HG03196 (cell line): ENCODE measurements at regions not wholly inside any gene's neighbourhood (a gene's known extent, or its start where the extent isn't known, plus 50 kb on each side); places are given as distances from the start of the nearest gene placed in this dataset.
A peak's percentile ranks its signal among the peaks of the same experiment; 100 is the strongest.
"Not testable (repeated sequence)": the region's sequence is repeated elsewhere in the genome, so short reads cannot be mapped to it uniquely, and the experiment has no call there.

Experiments used
- ATAC-seq: cut with Tn5 transposase; IDR thresholded peaks from one replicate; pipeline ENCODE4 v1.9.1; 2021; ENCODE audit not compliant: unreplicated experiment

DNA sequence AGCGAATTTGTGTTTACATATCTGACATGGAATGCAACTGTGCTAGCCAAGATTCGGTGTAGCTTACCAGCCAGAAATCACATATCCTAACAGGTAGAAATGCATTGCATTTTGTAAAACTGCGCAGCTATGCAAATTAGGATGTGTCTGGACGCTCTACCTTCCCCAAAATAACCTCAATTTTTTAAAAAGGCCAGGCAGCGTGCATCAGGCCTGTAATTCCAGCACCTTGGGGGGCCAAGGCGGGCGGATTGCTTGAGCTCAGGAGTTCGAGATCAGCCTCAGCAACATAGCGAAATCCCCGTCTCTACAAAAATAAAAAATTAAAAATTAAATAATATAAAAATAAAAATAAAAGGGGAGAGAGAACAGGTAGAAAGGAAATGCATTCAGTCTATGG lies 305.0 kb downstream of the TYW1 start:
- no peak for ATAC-seq

DNA sequence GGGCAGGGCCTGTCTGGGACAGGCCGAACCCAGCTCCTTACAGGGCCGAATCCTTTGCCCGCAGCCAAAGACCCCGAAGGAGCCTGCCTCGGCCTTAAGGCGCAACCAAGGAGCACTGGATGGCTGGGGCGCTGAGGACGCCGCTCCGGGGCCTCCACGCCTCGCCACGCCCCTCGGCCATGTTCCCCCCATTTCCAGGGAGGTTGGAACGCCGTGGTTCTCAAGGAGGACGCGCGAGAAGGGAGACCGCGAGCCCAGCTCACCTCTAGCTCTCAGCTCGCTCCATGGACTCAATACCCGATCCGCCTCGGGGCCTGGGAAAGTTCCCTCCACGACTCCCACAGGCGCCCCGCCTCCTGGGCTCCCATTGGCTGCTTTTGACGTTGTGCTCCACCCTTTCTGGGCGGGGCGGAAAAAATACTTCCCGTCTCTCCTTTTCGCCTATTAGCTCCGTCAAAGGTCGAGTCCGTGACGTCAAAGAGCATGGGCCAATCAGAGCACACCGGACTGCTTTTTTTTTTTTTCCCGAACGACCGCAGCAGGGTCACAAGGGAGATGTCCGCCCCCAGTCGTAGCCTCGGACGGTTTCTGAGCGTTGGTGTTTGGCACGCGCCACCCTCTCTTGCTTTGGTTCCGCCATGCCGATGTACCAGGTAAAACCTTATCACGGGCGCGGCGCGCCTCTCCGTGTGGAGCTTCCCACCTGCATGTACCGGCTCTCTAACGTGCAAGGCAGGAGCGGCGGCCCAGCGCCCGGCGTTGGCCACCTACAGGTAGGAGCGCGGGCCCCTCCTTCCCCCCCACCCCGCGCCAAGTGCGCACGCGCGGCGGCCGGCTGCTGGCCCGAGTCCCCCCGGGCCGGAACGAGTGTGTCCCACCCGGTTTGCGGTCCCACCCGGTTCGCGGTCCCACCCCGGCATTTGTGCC lies 305.7 kb downstream of the TYW1 start:
- ATAC-seq, result peak; percentile 88

DNA sequence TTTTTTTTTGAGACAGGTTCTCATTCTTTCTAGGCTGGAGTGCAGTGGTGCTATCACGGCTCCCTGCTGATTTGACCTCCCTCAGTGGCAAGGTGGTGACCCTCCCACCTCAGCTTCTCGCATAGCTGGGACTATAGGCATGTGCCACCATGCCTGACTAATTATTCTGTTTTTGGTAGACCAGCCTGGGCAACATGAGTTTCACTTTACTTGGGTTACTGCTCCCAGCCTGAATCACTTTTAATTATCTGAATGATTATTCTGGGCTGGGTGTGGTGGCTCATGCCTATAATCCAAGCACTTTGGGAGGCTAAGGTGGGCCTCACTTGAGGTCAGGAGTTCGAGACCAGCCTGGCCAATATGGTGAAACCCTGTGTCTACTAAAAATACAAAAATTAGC lies 308.2 kb downstream of the TYW1 start:
- not testable (repeated sequence) for ATAC-seq

DNA sequence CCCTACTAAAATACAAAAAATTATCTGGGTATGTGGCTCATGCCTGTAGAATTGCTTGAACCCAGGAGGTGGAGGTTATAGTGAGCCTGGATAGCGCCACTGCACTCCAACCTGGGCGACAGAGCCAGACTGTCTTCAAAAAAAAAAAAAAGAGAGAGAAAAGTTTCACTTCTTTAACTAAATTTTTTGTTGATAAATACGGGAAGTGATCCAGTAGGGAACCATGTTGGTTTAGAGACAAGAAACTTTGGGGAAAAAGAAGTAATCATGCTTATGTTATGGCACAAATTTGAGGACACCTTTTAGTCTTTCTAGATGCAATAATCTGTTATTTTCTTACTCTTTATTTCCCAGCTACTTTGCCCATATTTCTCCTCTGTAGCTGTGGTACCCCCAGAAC lies 309.7 kb downstream of the TYW1 start:
- no peak for ATAC-seq

DNA sequence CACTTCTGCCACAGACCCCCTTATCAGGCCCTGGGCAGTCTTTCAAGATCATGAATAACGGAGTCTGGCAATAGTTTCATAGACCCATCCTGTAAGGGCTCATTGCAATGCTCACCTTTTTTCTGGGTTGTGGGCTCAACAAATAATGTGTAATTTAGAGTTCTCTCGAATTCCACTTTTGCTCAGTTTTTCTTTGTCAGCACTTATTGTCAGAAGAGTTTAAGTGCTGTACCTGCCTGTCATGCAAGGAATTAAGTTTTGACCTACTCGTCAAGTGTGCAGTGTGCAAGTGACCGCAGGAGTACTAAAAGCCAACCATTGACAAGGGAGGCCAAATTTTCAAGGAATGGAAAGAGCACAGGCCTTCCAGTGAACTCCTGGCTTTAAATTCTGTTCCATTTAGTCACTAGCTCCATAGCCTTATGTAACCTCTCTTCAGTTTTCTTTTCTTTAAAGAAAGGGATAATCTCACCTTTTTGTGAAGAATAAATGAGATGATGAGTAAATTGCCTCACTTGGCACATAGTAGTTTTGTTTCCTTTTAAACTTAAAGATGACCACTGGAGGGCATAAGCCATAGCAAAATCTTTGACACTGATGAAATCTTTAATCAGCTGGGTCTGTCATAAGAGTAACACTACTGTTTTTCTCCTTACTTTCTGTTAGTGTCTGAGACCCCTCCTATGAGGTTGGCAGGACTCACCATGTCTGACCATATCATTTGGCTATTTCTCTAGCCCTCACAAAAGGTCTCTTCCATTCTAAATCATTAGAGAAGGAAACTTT lies 313.3 kb downstream of the TYW1 start:
- ATAC-seq, result no peak

DNA sequence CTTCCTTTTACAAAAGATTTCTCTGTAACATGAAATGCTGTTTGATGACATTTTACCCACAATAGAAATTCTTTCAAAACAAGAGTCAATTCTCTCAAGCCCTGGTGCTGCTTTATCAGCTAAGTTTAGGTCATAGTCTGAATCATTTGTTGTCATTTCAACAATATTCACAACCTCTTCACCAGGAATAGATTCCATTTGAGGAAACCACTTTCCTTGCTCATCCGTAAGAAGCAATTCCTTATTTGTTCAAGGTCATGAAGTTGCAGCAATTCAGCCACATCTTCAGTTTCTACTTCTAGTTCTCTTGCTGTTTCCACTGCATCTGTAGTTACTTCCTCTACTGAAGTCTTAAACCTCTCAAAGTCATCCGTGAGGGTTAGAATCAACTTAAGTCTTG lies 315.3 kb downstream of the TYW1 start:
- ATAC-seq, result no peak

DNA sequence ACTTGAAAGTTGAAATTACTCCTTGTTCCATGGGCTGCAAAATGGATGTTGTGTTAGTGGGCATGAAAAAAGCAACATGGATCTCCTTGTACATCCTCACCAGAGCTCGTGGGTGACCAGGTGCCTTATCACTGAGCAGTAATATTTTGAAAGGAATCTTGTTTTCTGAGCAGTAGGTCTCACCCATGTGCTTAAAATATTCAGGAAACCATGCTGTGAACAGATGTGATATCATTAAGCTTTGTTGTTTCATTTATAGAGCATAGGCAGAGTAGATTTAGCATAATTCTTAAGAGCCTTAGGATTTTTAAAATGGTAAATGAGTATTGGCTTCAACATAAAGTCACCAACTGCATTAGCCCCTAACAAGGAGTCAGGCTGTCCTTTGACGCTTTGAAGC lies 316.6 kb downstream of the TYW1 start:
- no peak for ATAC-seq

DNA sequence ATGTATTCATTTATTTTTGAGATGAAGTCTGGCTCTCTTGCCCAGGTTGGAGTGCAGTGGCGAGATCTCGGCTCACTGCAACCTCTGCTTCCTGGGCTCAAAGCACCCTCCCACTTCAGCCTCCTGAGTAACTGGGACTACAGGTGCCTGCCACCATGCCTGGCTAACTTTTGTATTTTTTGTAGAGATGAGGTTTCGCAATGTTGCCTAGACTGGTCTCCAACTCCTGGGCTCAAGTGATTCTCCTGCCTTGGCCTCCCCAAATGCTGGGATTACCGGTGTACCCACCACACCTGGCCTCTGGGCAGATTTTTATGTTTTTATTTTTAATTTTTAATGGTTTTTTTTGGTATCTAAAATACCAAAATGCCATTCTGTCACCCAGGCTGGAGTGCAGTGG lies 320.3 kb downstream of the TYW1 start:
- ATAC-seq, result not testable (repeated sequence)

DNA sequence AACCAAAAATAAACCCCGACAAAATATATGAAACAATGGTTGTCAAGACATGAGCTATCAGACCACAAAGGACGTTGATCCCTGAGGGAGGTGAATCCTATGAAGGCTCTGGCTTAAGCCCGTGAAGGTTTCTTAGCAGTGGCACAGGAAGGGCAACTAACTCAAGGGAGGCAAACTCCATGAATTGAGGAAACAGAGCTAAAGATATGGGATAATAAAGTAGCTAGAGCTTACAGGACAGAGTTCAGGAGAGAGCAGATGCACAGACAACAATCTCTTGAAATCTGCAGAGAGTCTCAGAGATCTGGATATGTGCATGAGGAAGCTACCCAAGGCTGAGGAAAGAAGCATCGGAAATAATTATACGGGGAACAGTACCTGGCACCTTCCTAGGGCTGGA lies 331.6 kb downstream of the TYW1 start:
- ATAC-seq, result not testable (repeated sequence)

DNA sequence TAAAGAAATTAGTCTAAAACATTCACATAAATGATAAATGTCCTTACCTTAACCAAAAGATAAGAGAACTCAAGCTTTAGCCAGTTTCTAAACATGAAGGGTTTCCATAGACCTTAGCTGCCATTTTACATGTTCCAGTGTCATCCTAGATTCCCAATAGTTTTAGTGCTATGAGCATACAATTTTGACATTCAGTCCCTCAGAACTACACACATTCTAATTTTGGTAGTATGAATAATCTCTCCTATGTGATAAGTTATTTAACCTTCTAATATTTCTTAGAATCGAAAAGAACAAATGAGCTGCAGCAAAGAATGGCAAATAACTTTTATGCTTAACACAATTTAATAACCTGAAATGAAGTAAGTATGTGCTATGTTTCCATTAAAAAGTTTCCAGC lies 338.5 kb downstream of the TYW1 start:
- ATAC-seq, result not testable (repeated sequence)

DNA sequence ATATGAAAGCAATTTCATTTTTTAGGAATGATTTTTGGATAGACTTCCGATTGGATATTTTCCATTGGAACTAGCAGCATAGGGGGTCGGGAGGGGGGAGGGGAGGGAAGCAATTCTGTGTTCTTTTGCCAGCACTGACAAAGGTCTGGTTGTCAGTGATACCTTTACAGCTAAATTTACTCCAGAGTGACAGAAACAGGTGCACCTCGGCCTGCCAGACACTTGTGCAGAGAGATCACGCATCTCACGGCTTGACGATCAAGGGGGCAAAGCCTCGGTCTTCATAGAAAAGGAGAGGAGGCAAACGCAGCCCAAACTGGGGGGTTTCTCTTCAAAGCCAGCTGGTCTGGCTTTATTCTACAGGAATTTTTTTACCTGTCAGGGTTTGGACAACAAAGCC lies 339.0 kb downstream of the TYW1 start:
- not testable (repeated sequence) for ATAC-seq

DNA sequence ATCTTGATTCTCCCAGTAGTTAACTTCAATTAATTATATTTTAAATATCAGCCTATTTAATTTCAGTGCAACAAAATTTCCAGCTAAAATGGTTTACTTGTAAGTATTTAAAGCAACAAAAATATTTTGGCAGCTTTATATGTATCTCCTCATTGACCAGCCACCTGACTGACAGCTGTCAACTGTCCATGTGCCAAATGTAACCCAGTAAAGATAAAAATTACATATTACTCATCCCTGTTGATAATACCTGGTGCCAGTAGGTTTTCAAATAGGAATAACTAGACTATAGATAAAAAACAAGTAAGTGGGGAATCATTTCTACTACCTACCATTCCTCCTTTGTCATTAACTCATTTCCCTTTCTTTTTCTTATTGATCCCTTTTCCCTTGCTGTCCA lies 341.9 kb downstream of the TYW1 start:
- ATAC-seq, result not testable (repeated sequence)

DNA sequence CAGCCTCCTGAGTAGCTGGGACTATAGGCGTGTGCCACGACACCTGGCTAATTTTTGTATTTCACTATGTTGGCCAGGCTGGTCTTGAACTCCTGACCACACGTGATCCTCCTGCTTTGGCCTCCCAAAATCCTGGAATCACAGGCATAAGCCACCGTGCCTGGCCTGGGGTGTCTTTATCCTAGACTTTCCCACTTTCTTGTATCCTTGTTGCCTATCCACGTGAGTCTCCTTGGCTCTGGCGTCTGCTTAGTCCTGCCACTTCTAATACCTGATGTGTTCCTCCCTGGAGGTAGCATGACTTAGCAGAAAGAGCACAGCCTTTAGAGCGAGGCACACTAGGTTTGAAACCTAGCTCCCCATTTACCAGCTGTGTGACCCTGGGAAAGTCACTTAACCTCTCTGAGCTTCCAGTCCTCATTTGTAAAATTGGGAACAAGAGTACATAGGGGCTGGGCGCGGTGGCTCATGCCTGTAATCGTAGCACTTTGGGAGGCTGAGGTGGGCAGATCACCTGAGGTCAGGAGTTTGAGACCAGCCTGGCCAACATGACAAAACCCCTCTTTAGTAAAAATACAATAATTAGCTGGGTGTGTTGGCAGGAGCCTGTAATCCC lies 344.6 kb downstream of the TYW1 start:
- no peak for ATAC-seq

DNA sequence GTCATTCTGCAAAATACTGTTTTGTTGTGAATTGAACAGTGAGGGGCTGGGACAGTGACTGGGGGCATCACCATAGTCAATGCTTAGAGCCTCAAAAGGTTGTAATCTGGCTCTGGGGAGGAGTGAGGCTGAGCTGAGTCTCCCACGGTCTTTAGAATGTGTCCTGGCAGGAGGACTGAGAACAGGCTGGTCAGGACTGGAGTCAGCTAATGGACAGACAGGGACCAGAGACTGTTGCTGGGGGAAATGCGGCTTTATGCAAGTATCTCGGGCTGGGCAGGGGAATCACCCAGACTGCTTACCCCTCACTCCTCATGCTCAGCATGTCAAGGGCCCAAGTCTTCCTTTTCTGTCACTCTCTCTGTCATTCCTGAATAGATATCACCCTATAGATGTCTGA lies 346.5 kb downstream of the TYW1 start:
- no peak for ATAC-seq

DNA sequence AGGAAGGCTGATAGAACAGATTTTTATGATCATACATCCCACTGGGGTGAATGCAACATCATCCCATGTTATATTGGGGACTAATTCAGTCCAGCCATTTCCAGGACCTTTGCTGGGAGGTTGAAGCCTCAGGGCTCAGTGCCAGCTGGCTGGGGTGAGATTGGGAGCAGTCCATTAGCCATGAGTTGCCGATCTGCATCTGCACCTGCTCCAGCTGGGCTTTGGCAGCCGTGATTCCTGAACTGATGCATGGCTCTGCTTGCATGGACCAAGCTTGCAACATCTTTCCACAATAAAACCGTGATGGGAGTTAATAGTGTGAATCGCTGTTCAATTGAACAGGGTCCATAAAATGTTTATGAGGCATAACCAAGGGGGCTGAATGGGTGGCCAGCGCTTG lies 346.9 kb downstream of the TYW1 start:
- no peak for ATAC-seq

DNA sequence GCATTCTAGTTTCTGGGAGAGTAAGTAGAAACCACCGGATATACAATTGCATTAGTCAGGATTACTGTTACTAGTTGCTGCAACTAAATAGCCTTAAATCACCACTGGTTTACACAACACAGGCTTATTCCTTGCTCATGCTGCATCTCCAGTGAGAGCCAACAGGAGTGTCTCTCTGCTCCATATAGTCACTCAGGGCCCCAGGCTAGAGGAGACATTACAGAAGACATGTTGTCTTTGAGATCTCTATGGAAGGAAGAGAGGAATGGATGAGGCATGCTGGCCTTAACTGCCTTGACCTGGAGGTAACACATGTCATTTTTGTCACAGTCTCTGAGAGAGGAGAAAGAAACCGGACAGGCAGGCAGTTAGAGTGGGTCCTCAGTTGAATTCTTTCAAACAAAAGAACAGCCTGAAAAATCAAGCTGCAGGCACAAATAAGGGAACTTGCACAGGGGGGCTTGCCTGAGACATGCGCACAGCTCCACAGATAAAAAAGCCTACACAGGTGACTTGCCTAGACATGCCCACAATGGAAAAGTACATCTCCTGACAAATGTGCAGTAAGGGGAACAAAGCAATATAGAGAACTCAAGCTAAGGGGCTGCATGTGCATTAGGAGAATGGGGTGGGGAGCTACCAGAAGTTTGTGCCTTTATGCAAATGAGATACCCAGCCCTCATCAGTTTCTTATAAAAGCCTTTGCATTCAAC lies 348.0 kb downstream of the TYW1 start:
- no peak for ATAC-seq

DNA sequence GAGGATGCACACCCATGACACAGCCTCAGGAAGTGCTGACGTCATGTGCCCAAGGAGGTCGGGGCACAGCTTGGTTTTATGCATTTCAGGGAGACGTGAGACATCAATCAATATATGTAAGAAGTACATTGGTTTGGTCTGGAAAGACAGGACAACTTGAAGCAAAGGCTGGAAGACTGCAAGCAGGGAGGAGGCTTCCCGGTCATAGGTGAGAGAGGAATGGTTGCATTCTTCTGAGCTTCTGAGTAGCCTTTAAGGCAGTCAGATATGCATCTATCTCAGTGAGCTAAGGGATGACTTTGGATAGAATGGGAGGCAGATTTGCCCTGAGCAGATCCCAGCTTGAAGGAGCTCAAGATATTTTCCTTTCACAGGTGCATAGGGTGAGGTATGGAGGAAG lies 349.5 kb downstream of the TYW1 start:
- ATAC-seq, result no peak

DNA sequence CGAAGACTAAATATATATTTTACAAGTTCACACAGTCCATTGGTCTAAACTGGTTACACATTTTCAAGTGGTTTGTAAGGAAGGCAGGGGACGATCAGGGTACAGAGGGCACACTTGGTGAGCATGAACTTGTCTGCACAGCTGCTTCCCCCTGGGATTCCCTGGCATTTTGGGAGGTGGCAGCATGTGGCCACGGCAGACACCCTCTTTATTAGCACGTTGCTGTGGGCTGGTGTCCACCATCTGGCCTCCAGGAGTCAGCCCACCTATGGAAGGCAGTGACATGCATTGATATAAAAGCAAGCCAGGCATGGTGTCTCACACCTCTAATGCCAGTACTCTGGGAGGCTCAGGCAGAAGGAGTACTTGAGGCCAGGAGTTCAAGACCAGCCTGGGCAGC lies 350.2 kb downstream of the TYW1 start:
- no peak for ATAC-seq

DNA sequence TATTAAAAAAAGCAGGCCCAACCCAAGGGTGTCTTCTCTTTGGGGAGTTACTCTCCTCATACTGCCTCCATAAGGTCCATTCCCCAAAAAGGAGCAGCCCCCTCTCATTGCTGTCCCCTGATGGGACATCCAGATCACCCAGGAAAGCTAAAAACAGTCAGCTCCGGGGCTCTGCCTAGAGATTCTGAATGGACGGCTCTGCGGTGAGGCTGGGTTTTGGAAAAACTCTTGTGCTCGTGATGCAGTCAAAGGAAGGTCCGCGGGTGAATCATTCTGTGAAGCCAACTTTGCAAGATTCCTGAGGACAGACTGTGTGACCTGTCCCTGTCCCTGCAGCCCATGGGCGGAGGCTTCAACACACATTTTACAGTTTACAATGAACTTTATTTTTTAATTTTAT lies 351.5 kb downstream of the TYW1 start:
- no peak for ATAC-seq

DNA sequence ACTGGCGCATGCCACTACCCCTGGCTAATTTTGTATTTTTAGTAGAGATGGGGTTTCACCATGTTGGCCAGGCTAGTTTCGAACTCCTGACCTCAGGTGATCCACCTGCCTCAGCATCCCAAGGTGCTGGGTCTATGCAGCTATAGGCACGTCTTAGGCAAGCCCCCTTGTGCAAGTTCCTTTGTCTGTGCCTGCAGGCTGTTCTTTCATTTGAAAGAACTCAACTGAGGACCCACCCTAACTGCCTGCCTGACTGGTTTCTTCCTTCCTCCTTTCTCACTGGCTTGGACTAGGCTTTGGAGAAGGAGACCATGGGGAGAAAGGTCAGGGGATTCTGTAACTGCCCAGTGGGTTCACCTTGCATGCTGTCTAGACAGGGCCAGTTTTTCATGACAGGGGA lies 361.0 kb downstream of the TYW1 start:
- not testable (repeated sequence) for ATAC-seq

DNA sequence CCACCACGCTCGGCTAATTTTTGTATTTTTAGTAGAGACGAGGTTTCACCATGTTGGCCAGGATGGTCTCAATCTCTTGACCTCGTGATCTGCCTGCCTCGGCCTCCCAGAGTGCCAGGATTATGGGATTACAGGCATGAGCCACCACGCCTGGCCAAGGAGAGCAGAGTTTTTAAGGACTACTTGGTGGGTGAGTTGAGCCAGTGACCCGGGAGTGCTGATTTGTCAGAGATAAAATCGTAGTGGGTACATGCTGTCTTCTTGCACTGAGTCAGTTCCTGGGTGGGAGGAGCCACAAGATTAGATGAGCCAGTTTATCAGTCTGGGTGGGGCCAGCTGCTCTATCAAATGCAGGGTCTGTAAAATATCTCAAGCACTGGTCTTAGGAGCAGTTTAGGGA lies 361.7 kb downstream of the TYW1 start:
- not testable (repeated sequence) for ATAC-seq
